ENCODE measurements at regions not wholly inside any gene's neighbourhood (a gene's known extent, or its start where the extent isn't known, plus 50 kb on each side); places are given as distances from the start of the nearest gene placed in this dataset.

- H3K9ac ChIP-seq (ENCODE audit: control insufficient read depth, extremely low read depth, insufficient read depth, low read length), result no peak overlapping the region
- TF ChIP-seq CTCF (optimal IDR thresholded peaks at IDR 0.05 in 1 of 3, IDR thresholded peaks at IDR 0.05 in 1 of 3, conservative IDR thresholded peaks at IDR 0.05 in 1 of 3; ENCODE audit: extremely low read depth in 1 of 3, insufficient read depth in 2 of 3, low read length in 3 of 3) (no peak), EZH2 (IDR thresholded peaks at IDR 0.05; ENCODE audit: low read length) (no peak)
Measured at GRCh38 chr16:8168016-8168415, 422.3 kb downstream of the TMEM114 start.

GRCh38 chr16:8167436-8167835, 422.9 kb downstream of the TMEM114 start:
- Histone ChIP-seq H3K4me3 (ENCODE audit: control insufficient read depth in 2 of 3, extremely low read depth in 1 of 3, insufficient read depth in 2 of 3, low read depth in 1 of 3, low read length in 3 of 3) (no peak overlapping the region), H4K20me1 (ENCODE audit: control insufficient read depth, extremely low read depth, insufficient read depth, low read length) (no peaks in the 10 kb centered on the region), H3K9me1 (ENCODE audit: control insufficient read depth, extremely low read depth, insufficient read depth, low read length) (no peaks in the 10 kb centered on the region), H3K27ac (ENCODE audit: control insufficient read depth, insufficient read depth, low read length) (no peak overlapping the region), H3K79me2 (ENCODE audit: control insufficient read depth, insufficient read depth, low read length) (no peaks in the 10 kb centered on the region), H3K4me2 (ENCODE audit: control insufficient read depth, extremely low read depth, insufficient read depth, low read depth, low read length) (no peak overlapping the region), H2AFZ (ENCODE audit: control insufficient read depth, low read length) (no peak overlapping the region), H3K27me3 (ENCODE audit: control insufficient read depth, extremely low read depth, insufficient read depth, low read length) (no peaks in the 10 kb centered on the region), H3K9ac (ENCODE audit: control insufficient read depth, extremely low read depth, insufficient read depth, low read length) (no peak overlapping the region), H3K36me3 (ENCODE audit: control insufficient read depth in 2 of 2, extremely low read depth in 1 of 2, insufficient read depth in 2 of 2, low read length in 2 of 2) (no peaks in the 10 kb centered on the region), H3K9me3 (ENCODE audit: control insufficient read depth, low read depth, low read length) (no peaks in the 10 kb centered on the region), H3K4me1 (ENCODE audit: control insufficient read depth, extremely low read depth, insufficient read depth, low read length) (no peaks in the 10 kb centered on the region)
- dilution Hi-C loops (cut with MboI; ENCODE audit: extremely low pct_ligation_motif_present, low sequenced_read_pairs), result no loop called here
- TF ChIP-seq EZH2 (IDR thresholded peaks at IDR 0.05; ENCODE audit: low read length) (no peak), CTCF (optimal IDR thresholded peaks at IDR 0.05 in 1 of 3, IDR thresholded peaks at IDR 0.05 in 1 of 3, conservative IDR thresholded peaks at IDR 0.05 in 1 of 3; ENCODE audit: extremely low read depth in 1 of 3, insufficient read depth in 2 of 3, low read length in 3 of 3) (no peak)
- DNase-seq (ENCODE audit: low read depth, low spot score) (no peak), FAIRE-seq (no peak)

More at GRCh38 chr16:8168016-8168415, 422.3 kb downstream of the TMEM114 start:
- H3K27ac ChIP-seq (ENCODE audit: control insufficient read depth, insufficient read depth, low read length), result no peak overlapping the region
- H2AFZ ChIP-seq (ENCODE audit: control insufficient read depth, low read length), result no peak overlapping the region
- H3K4me2 ChIP-seq (ENCODE audit: control insufficient read depth, extremely low read depth, insufficient read depth, low read depth, low read length), result no peak overlapping the region
- dilution Hi-C loops (cut with MboI; ENCODE audit: extremely low pct_ligation_motif_present, low sequenced_read_pairs), result no loop called here
- H3K27me3 ChIP-seq (ENCODE audit: control insufficient read depth, extremely low read depth, insufficient read depth, low read length), result no peaks in the 10 kb centered on the region
- H3K9me3 ChIP-seq (ENCODE audit: control insufficient read depth, low read depth, low read length), result no peaks in the 10 kb centered on the region
- no peaks in the 10 kb centered on the region for H4K20me1 ChIP-seq (ENCODE audit: control insufficient read depth, extremely low read depth, insufficient read depth, low read length)
- FAIRE-seq (no peak), DNase-seq (ENCODE audit: low read depth, low spot score) (no peak)
- H3K4me1 ChIP-seq (ENCODE audit: control insufficient read depth, extremely low read depth, insufficient read depth, low read length), result no peaks in the 10 kb centered on the region
- no peaks in the 10 kb centered on the region for H3K9me1 ChIP-seq (ENCODE audit: control insufficient read depth, extremely low read depth, insufficient read depth, low read length)
- no peaks in the 10 kb centered on the region for H3K79me2 ChIP-seq (ENCODE audit: control insufficient read depth, insufficient read depth, low read length)
- H3K36me3 ChIP-seq (ENCODE audit: control insufficient read depth in 2 of 2, extremely low read depth in 1 of 2, insufficient read depth in 2 of 2, low read length in 2 of 2), result no peaks in the 10 kb centered on the region
- H3K4me3 ChIP-seq (ENCODE audit: control insufficient read depth in 2 of 3, extremely low read depth in 1 of 3, insufficient read depth in 2 of 3, low read depth in 1 of 3, low read length in 3 of 3), result no peak overlapping the region
